Activated T-helper 2 cell treated with anti-CD3 and anti-CD28 coated beads, Interferon-gamma antibody, Interleukin-2, Interleukin-4, amounts not matched to agents 10 μg/mL and 5 μg/mL and 100 μg/mL, durations not matched to agents 14 hours and 24 hours and 36 hours (primary cell): ENCODE measurements at regions not wholly inside any gene's neighbourhood (a gene's known extent, or its start where the extent isn't known, plus 50 kb on each side); places are given as distances from the start of the nearest gene placed in this dataset.

Source experiments
- DNase-seq: peaks from one replicate; pipeline ENCODE4 v3.0.0; 2021; ENCODE audit warnings: low spot score
- H3K27ac Mint-ChIP-seq: one replicate; pipeline ENCODE4 v1.8.0; 2021; ENCODE audit warnings: mixed read lengths
- H3K27me3 Mint-ChIP-seq: one replicate; pipeline ENCODE4 v1.8.0; 2021; ENCODE audit warnings: low read depth, mixed read lengths
- H3K36me3 Mint-ChIP-seq: one replicate; pipeline ENCODE4 v1.8.0; 2021; ENCODE audit warnings: low read depth, mixed read lengths
- H3K4me1 Mint-ChIP-seq: one replicate; pipeline ENCODE4 v1.8.0; 2021; ENCODE audit warnings: low read depth, mixed read lengths
- H3K4me3 Mint-ChIP-seq: one replicate; pipeline ENCODE4 v1.8.0; 2021; ENCODE audit warnings: low read depth, mild to moderate bottlenecking, moderate library complexity, mixed read lengths
- H3K9me3 Mint-ChIP-seq: one replicate; pipeline ENCODE4 v1.8.0; 2021; ENCODE audit warnings: mixed read lengths
- intact Hi-C: fragments of 100-400 bp; cut with micrococcal nuclease; formaldehyde crosslinking; loops from one replicate; pipeline ENCODE4 v1.15.1; 2023

DNA sequence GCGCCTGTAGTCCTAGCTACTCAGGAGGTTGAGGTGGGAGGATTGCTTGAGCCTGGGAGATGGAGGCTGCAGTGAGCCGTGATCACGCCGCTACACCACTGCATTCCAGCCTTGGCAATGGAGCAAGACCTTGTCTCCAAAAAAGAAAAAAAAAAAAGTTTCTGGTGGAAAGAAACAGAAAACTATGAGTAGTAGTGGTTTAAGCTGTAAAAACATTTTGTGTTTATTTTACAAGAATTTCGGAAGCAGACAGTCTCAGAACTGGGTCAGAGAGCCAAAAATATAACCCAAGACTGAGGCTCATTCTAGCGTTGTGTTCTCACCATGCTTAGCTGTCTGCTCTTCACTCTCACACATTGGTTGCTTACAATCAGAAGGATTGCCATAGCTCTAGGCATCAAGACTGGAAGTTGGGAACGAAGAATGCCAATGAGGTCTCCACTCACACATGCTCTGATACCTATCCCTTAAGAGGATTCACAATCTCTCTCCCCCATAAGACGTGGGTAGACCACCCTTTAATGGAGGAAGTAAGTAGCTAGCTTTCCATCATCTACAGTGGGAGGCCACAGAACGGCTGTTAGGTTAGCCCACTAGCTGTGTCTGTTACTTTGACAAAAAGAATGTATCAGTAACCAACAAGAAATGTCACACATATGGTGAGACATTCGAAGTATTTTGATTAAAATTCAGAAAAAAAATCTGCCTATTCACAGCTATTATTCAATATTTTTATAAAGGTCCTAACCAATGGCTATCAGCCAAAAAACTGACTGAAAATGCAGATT lies 117.6 kb upstream of the RASSF8 start:
- Mint-ChIP-seq H3K36me3 (no peaks in the 10 kb centered on the region), H3K27ac (no peak overlapping the region), H3K9me3 (no peaks in the 10 kb centered on the region), H3K27me3 (peaks cover 1% of the 10 kb centered on the region), H3K4me1 (no peaks in the 10 kb centered on the region), H3K4me3 (no peak overlapping the region)
- intact Hi-C loops = no loop called here
- DNase-seq = no peak

DNA sequence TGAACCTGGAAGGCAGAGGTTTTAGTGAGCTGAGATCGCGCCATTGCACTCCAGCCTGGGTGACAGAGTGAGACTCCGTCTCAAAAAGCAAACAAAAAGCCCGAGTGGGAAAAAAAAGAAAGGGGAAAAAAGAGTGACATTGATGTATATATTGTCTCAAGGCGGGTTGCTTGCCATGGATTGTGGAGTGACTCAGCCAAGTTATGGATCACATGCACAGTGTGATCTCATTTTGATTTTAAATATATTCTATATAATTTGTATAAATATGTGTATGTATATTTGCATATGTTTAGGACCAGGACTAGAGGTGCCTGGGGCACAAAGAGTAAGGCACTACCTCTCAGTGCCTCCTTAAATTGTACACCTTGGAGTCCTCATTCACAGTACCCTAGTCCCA lies 116.2 kb upstream of the RASSF8 start:
- DNase-seq = no peak
- Mint-ChIP-seq H3K4me1 (no peaks in the 10 kb centered on the region), H3K4me3 (no peak overlapping the region), H3K27ac (no peak overlapping the region), H3K27me3 (peaks cover 1% of the 10 kb centered on the region), H3K9me3 (no peaks in the 10 kb centered on the region), H3K36me3 (no peaks in the 10 kb centered on the region)
- intact Hi-C loops = no loop called here

DNA sequence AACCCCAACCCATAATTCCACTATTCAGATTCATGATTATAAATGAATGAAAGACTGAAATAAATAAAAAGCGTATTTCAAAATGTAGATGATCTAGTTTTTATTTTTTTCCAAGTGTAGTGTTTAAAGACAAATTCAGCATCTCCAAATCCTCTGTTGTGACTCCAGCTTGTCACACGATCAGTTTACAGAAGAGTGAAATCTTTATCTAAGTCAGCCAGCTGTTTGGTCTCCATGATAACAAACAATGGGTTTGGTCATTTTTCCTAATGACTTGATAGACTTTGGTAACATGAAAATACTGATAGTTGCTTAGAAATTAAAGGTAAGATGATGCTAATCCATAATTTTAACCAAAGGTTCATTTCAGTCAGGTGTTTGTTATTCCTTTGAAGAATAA lies 114.5 kb upstream of the RASSF8 start:
- Mint-ChIP-seq H3K4me1 (no peaks in the 10 kb centered on the region), H3K27ac (no peak overlapping the region), H3K4me3 (no peak overlapping the region), H3K9me3 (no peaks in the 10 kb centered on the region), H3K27me3 (peaks cover 1% of the 10 kb centered on the region), H3K36me3 (no peaks in the 10 kb centered on the region)
- no peak for DNase-seq
- intact Hi-C loops = no loop called here

DNA sequence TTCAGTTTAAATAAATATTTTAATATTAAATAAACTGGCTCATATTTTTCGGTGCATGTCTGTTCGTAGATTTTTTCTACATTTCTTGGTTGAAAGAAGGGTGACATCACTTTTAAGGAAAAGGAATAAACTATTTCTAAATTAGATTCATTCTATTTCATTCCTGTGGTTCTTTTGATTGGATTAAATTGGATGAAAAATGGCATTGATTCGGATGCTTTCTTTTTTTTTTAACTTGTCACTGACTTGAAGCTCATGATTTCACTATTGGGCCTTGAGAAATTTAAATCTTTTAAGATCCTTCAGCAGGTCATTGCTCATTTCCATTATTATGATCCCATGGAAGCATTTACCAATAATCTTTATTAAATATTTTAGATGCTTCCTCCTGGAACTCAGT lies 113.1 kb upstream of the RASSF8 start:
- Mint-ChIP-seq H3K4me1 (no peaks in the 10 kb centered on the region), H3K9me3 (no peaks in the 10 kb centered on the region), H3K4me3 (no peak overlapping the region), H3K27ac (no peak overlapping the region), H3K27me3 (peaks cover 1% of the 10 kb centered on the region), H3K36me3 (no peaks in the 10 kb centered on the region)
- no peak for DNase-seq
- intact Hi-C loops = no loop called here

DNA sequence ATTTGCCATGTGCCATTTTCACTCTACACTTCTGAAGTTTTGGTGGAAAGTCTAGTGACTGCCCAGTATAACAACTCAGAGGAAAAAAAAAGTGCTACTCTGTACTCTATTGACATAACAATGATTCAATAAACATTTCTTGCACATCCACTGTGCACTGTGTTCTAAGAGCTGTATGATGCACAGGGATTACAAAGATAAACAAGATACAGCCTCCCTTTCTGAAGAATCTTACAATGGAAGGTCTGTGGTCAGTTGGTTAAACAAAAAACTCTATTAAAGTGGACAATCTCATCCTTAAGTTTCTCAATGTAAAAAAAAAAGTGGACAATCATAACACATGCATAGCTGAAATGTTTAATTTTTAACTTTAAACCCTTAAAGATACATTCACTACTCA lies 105.7 kb upstream of the RASSF8 start:
- intact Hi-C loops = no loop called here
- no peaks in the 10 kb centered on the region for H3K36me3 Mint-ChIP-seq
- no peak overlapping the region for H3K4me3 Mint-ChIP-seq
- DNase-seq = no peak
- peaks cover 1% of the 10 kb centered on the region for H3K27me3 Mint-ChIP-seq
- H3K4me1 Mint-ChIP-seq = no peaks in the 10 kb centered on the region
- no peak overlapping the region for H3K27ac Mint-ChIP-seq
- no peaks in the 10 kb centered on the region for H3K9me3 Mint-ChIP-seq

DNA sequence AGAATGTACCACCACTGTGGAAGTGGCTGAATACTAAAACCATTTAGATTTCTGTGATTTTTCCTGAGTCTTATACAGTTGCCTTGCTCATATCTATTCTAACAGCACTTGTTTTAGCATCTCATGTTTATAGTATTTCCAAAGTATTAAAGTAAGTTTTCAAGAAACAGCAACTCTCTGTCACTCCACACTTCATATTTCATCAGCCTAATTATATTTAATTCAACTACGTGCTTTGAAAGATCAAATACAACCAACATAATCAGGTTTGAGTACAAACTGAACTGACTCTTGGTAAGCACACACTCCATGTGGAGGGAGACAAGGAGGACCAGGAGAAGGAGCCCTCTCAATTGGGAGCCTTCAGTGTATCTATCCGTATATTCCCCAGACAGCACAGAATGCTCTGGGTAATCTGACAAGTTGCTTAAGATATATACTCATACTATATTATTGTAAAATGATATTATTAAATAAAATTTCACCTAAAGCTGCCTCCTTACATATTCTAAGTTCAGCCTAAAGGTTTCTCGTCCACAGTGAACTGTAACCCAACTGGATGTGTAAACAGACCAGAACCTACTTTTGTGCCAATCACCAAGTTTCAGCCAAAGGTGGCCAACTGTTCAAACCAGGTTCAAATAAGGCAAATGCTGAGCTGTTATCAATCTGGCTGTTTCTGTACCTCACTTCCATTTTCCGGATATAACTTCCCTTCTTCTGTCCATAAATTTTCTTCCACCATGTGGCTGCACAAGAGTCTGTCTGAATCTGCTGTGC lies 105.0 kb upstream of the RASSF8 start:
- Mint-ChIP-seq H3K9me3 (no peaks in the 10 kb centered on the region), H3K27ac (no peak overlapping the region), H3K4me3 (no peak overlapping the region), H3K27me3 (peaks cover 1% of the 10 kb centered on the region), H3K4me1 (no peaks in the 10 kb centered on the region), H3K36me3 (no peaks in the 10 kb centered on the region)
- intact Hi-C loops = no loop called here
- DNase-seq = no peak

DNA sequence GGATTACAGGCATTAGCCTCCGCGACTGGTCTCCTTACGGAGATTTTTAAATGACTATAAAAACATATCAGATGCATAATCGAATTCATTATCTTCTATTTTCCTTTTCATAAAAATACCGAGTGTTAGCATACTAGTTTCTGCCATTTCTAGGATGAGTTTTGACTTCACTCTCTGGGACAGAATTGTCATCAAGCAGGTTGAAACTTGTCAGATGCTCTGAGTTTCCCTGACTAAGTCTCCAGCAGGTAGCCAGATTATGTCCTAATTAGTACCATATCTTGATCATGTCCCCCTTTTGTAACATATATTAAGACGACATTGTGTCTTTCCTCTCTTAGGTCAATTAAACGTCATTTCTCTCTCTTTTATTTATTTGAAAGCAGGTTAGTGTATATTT lies 103.5 kb upstream of the RASSF8 start:
- H3K4me3 Mint-ChIP-seq = no peak overlapping the region
- intact Hi-C loops = no loop called here

DNA sequence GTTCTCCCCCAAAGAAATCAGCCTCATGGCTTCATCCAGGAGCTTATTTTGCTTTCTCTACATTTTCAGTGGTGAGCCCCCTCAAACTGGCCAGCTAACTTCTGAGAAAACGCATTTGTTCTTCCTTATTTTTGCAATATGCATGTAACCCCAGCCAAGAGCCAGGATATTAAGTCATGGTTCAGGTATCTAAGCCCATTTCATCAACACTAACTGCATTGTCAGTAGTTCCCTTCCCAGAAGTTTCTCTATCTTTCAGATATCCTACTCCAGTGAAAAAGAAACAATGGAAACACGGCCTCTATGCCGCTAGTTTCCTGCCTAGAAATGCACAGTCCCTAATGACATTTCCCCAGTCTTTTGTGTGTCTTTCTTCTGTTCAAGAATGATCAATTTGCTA lies 102.8 kb upstream of the RASSF8 start:
- peaks cover 2% of the 10 kb centered on the region for H3K27me3 Mint-ChIP-seq
- DNase-seq = no peak
- H3K27ac Mint-ChIP-seq = no peak overlapping the region
- no peaks in the 10 kb centered on the region for H3K9me3 Mint-ChIP-seq
- no peak overlapping the region for H3K4me3 Mint-ChIP-seq
- intact Hi-C loops = no loop called here
- H3K4me1 Mint-ChIP-seq = peaks cover 4% of the 10 kb centered on the region
- H3K36me3 Mint-ChIP-seq = no peaks in the 10 kb centered on the region

More for the DNA sequence above, 103.5 kb upstream of the RASSF8 start:
- H3K27me3 Mint-ChIP-seq = peaks cover 1% of the 10 kb centered on the region
- DNase-seq = no peak
- no peaks in the 10 kb centered on the region for H3K9me3 Mint-ChIP-seq
- no peaks in the 10 kb centered on the region for H3K36me3 Mint-ChIP-seq
- H3K27ac Mint-ChIP-seq = no peak overlapping the region
- H3K4me1 Mint-ChIP-seq = peaks cover 3% of the 10 kb centered on the region

DNA sequence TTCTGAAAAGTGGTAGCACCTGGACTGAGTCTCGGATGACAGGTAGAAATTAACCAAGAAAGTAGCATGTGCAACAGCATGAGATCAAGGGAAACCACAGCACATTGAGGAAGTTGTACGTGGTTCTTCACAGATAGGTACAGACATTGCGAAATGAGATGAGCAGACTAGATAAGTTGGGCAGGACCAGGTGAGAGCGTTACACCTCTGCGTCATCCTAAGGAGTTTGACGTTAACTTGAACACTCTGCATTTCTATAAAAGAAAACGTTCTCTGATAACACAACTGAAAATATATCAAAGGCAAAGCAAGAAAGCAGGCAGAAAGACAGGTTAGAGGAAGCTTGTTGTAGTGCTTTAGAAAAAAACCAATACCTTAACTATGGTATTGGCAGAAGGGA lies 98.5 kb upstream of the RASSF8 start:
- no peak overlapping the region for H3K4me3 Mint-ChIP-seq
- H3K4me1 Mint-ChIP-seq = peaks cover 4% of the 10 kb centered on the region
- no peak for DNase-seq
- H3K36me3 Mint-ChIP-seq = no peaks in the 10 kb centered on the region
- no peaks in the 10 kb centered on the region for H3K9me3 Mint-ChIP-seq
- peaks cover 5% of the 10 kb centered on the region for H3K27me3 Mint-ChIP-seq
- intact Hi-C loops = no loop called here
- H3K27ac Mint-ChIP-seq = no peak overlapping the region

DNA sequence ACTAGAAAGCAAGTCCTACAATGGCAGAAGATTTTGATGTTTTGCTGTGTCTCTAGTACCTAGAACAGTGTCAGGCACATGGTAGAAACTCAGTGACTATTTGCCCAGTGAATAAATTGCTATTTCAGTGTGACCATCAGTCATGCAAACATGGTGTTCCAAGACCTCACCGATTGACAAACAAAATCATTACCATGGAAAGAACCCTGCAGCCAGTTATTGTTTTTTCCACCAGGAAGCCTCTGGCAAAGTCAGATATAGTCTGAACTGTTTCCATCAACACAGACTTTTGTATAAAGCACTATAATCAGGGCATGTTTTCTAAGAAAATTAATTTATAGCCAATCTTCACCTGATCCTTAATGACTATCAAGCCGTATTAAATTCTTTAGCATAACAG lies 97.3 kb upstream of the RASSF8 start:
- H3K27me3 Mint-ChIP-seq = peaks cover 4% of the 10 kb centered on the region
- no peaks in the 10 kb centered on the region for H3K36me3 Mint-ChIP-seq
- no peaks in the 10 kb centered on the region for H3K9me3 Mint-ChIP-seq
- no peak overlapping the region for H3K27ac Mint-ChIP-seq
- intact Hi-C loops = no loop called here
- no peak overlapping the region for H3K4me3 Mint-ChIP-seq
- no peak for DNase-seq
- H3K4me1 Mint-ChIP-seq = peaks cover 4% of the 10 kb centered on the region

DNA sequence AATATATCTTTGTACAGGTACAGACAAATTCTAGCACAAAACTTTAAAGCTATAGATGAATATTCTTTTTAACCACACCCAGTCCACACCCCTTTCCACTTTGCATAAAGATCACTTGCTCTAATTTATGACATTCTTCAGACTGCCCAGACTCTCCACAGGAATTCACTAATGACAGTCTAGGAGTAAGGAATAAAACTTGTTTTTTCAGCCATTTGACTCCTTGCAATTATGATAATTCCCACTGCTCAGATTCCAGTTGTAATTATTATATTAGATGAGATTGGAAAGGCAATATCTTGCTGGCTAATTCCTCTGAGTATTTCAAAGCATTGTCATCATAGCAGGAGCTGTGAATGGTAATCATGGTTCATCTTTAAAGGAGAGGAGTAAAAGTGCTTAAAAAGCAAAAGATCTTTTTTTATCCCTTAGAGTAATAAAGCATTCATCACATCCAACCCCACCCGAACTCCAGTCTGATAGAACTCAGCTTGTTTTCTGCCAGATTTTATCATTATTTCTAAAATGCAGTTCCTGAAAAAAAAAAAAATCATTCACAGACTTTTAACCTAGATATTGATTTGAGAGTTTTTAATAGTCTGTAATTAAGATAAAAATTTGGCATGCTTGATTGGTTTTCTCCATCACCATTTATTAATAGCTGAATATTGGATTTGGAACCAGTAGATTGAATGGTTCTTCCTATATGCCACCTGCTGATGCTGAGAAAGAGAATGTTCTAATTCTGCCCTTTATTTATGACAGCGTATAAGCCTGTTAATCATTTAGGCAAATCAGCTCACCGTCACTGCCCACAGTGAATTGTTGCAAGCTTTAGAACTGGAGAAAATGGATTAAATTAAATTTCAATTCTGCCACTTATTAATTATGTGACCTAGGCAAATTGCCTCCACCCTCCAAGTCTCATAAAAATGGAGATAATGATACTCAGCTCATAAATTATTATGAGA lies 93.9 kb upstream of the RASSF8 start:
- Mint-ChIP-seq H3K36me3 (no peaks in the 10 kb centered on the region), H3K4me3 (no peak overlapping the region), H3K4me1 (peaks cover 4% of the 10 kb centered on the region), H3K9me3 (no peaks in the 10 kb centered on the region), H3K27me3 (peaks cover 4% of the 10 kb centered on the region), H3K27ac (no peak overlapping the region)
- DNase-seq = no peak
- intact Hi-C loops = no loop called here

DNA sequence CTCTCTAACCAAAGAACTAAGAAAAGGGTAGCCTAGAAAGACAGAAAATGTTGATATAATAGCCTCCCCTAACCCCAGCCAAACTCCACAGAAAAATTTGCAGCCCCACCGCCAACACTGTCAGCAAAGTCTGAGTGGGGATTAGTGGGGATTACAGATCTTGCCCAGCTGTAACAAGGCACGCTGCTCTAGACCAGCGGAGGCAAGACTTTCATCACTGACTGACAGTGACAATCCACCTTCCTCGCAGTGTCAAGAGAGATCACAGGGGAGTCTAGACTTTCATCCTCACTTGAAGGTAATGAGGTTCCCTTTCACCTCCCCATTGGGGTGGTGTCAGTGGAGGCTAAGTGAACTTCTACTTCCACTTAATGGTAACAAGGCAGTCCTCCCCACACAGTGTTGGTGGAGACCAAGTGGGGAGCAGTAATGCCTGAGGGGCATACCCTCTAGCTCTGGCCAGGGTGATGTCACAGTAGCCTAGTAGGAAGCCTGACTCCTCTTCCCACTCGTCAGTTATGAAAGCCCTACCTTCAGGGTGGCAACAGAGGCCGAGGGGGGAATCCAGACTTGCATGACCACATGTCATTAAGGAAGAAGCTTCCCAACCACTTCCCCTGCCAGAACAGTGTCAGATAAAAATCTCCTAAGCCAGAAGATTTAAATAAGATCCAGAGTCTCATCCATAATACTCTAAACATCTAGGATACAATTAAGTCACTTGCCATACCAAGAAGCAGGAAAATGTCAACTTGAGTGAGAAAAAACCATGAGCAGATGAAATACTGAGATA lies 91.7 kb upstream of the RASSF8 start:
- H3K27me3 Mint-ChIP-seq = no peaks in the 10 kb centered on the region
- no peak overlapping the region for H3K27ac Mint-ChIP-seq
- no peak for DNase-seq
- H3K9me3 Mint-ChIP-seq = no peaks in the 10 kb centered on the region
- intact Hi-C loops = no loop called here
- H3K36me3 Mint-ChIP-seq = no peaks in the 10 kb centered on the region
- no peak overlapping the region for H3K4me3 Mint-ChIP-seq
- no peaks in the 10 kb centered on the region for H3K4me1 Mint-ChIP-seq
